GM20000 (cell line): ENCODE measurements at regions not wholly inside any gene's neighbourhood (a gene's known extent, or its start where the extent isn't known, plus 50 kb on each side); places are given as distances from the start of the nearest gene placed in this dataset.

Experiments
- DNase-seq: peaks from one replicate; pipeline ENCODE4 v3.0.0; 2012; ENCODE audit warnings: low spot score
- TF ChIP-seq, protein P1 (sequence below): IDR thresholded peaks from 2 replicates; pipeline ENCODE4 v1.5.1; 2012; ENCODE audit warnings: mild to moderate bottlenecking, control low read depth; ENCODE audit errors: extremely low read depth, missing control alignments

- DNase-seq, result no peak
- TF ChIP-seq, protein P1, sequence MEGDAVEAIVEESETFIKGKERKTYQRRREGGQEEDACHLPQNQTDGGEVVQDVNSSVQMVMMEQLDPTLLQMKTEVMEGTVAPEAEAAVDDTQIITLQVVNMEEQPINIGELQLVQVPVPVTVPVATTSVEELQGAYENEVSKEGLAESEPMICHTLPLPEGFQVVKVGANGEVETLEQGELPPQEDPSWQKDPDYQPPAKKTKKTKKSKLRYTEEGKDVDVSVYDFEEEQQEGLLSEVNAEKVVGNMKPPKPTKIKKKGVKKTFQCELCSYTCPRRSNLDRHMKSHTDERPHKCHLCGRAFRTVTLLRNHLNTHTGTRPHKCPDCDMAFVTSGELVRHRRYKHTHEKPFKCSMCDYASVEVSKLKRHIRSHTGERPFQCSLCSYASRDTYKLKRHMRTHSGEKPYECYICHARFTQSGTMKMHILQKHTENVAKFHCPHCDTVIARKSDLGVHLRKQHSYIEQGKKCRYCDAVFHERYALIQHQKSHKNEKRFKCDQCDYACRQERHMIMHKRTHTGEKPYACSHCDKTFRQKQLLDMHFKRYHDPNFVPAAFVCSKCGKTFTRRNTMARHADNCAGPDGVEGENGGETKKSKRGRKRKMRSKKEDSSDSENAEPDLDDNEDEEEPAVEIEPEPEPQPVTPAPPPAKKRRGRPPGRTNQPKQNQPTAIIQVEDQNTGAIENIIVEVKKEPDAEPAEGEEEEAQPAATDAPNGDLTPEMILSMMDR, result no peak
Measured at GRCh38 chr15:98221144-98221543, 260.6 kb downstream of the ARRDC4 start.

DNA sequence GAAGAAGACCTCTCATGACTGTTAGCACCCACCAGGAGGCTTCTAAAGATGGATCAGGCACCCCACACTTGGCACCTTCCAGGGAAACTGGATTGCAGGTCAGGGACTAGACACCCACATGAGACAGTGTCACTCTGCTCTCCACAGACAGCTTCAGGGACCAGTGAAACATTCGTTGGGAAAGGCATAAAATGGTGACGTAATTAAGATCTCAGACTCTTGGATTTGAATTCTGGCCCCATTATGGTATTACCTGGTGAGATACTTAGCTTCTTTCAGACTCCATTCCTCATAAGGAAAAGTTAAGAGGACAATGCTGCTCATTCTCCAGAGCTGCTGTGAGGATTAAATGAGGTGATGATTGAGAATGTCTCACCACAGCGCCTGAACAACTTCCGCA, 261.1 kb downstream of the ARRDC4 start:
- TF ChIP-seq, protein P1, result no peak

GRCh38 chr15:98226149-98226548, 265.6 kb downstream of the ARRDC4 start:
- TF ChIP-seq, protein P1, result no peak
- DNase-seq, result no peak

More for the DNA sequence above, 261.1 kb downstream of the ARRDC4 start:
- DNase-seq, result no peak

GRCh38 chr15:98226578-98226977, 266.1 kb downstream of the ARRDC4 start:
- TF ChIP-seq, protein P1, result no peak
- no peak for DNase-seq

DNA sequence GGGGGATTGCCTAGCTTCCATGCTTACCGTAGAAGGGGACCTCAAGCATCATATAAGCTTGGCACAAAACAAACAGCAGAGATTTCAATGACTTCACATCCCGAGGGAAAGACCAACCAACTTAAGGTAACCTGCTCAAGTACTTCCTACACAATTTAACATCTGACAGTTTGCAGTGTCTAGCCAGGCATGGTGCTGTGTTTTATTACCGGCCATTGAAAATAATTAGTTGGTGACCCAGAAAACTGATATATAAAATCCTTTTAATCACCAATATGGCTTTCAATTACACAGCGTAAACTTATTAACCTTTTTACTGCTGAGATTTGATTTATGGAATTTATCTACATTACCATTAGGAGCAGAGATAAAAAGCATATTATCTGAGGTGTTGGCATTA, 268.3 kb downstream of the ARRDC4 start:
- no peak for DNase-seq

GRCh38 chr15:98230975-98231374, 270.5 kb downstream of the ARRDC4 start:
- DNase-seq, result no peak
- TF ChIP-seq, protein P1, result no peak

More for the DNA sequence above, 268.3 kb downstream of the ARRDC4 start:
- TF ChIP-seq, protein P1, result no peak

GRCh38 chr15:98231696-98232440, 271.4 kb downstream of the ARRDC4 start:
- DNase-seq, result no peak
- TF ChIP-seq, protein P1, result no peak
